Neuronal stem cell (in vitro differentiated cells): ENCODE measurements at regions not wholly inside any gene's neighbourhood (a gene's known extent, or its start where the extent isn't known, plus 50 kb on each side); places are given as distances from the start of the nearest gene placed in this dataset.

Experiments
- DNase-seq: peaks from one replicate; pipeline ENCODE4 v3.0.0-alpha.2; 2013; ENCODE audit warnings: low spot score
- H2AFZ ChIP-seq: one replicate; pipeline ENCODE4 v1.6.1; 2013; ENCODE audit warnings: mild to moderate bottlenecking, low read length, inconsistent platforms
- H2AK5ac ChIP-seq: 2 replicates; pipeline ENCODE4 v1.6.1; 2013; ENCODE audit warnings: low read depth, mild to moderate bottlenecking, inconsistent platforms, low read length, moderate library complexity, mixed read lengths
- H2BK120ac ChIP-seq: 2 replicates; pipeline ENCODE4 v1.6.1; 2013; ENCODE audit warnings: low read depth, mild to moderate bottlenecking, inconsistent platforms, low read length, moderate library complexity, mixed read lengths
- H2BK12ac ChIP-seq: one replicate; pipeline ENCODE4 v1.6.1; 2013; ENCODE audit warnings: low read length, inconsistent platforms
- H2BK15ac ChIP-seq: 2 replicates; pipeline ENCODE4 v1.6.1; 2013; ENCODE audit warnings: mild to moderate bottlenecking, low read length, inconsistent platforms, mixed read lengths
- H2BK5ac ChIP-seq: one replicate; pipeline ENCODE4 v1.6.1; 2013; ENCODE audit warnings: inconsistent platforms, mild to moderate bottlenecking, low read length, moderate library complexity
- H3K14ac ChIP-seq: one replicate; pipeline ENCODE4 v1.6.1; 2013; ENCODE audit warnings: low read length, inconsistent platforms
- H3K18ac ChIP-seq: 2 replicates; pipeline ENCODE4 v1.6.1; 2013; ENCODE audit warnings: low read length, inconsistent platforms
- H3K23ac ChIP-seq: 2 replicates; pipeline ENCODE4 v1.6.1; 2013; ENCODE audit warnings: low read depth, mild to moderate bottlenecking, mixed read lengths, low read length, inconsistent platforms; ENCODE audit not compliant: poor library complexity
- H3K27ac ChIP-seq: replicated peaks from 3 replicates; pipeline ENCODE4 v1.5.1; 2013; ENCODE audit warnings: low read length, inconsistent platforms
- H3K27me3 ChIP-seq, 3 experiments: 2 replicates each; pipeline ENCODE4 v1.6.1; 2013; ENCODE audit warnings: low read length in 3 of 3, mild to moderate bottlenecking in 2 of 3, inconsistent platforms in 1 of 3, low read depth in 1 of 3, mixed read lengths in 1 of 3, moderate library complexity in 1 of 3; ENCODE audit not compliant: control insufficient read depth in 3 of 3, insufficient read depth in 3 of 3
- H3K36me3 ChIP-seq, 2 donors: replicated peaks in 1 of 2; 2 replicates each; pipeline ENCODE4 v1.6.1; 2013; ENCODE audit warnings: low read length in 2 of 2; ENCODE audit not compliant: control insufficient read depth in 2 of 2, insufficient read depth in 2 of 2
- H3K4ac ChIP-seq: 2 replicates; pipeline ENCODE4 v1.6.1; 2013; ENCODE audit warnings: inconsistent platforms, mild to moderate bottlenecking, low read length, moderate library complexity
- H3K4me1 ChIP-seq, 2 donors: 1 replicate in 1 of 2; 2 replicates in 1 of 2; pipeline ENCODE4 v1.6.1; 2013; ENCODE audit warnings: low read length in 2 of 2, low read depth in 1 of 2; ENCODE audit not compliant: control insufficient read depth in 2 of 2, insufficient read depth in 1 of 2
- H3K4me2 ChIP-seq: one replicate; pipeline ENCODE4 v1.6.1; 2013; ENCODE audit warnings: mild to moderate bottlenecking, low read length, inconsistent platforms; ENCODE audit not compliant: insufficient read depth, poor library complexity, severe bottlenecking
- H3K4me3 ChIP-seq, 2 donors: 2 replicates each; pipeline ENCODE4 v1.5.1; 2013; ENCODE audit warnings: low read length in 2 of 2, mild to moderate bottlenecking in 2 of 2, inconsistent platforms in 1 of 2, moderate library complexity in 1 of 2
- H3K79me1 ChIP-seq: one replicate; pipeline ENCODE4 v1.6.1; 2013; ENCODE audit warnings: low read depth, mild to moderate bottlenecking, inconsistent platforms, low read length, moderate library complexity
- H3K9ac ChIP-seq: one replicate; pipeline ENCODE4 v1.6.1; 2013; ENCODE audit warnings: mild to moderate bottlenecking, low read depth, low read length, inconsistent platforms; ENCODE audit not compliant: poor library complexity
- H3K9me3 ChIP-seq, 2 donors: replicated peaks in 1 of 2; 2 replicates each; pipeline versions ENCODE3 to v1.6.1; 2013; ENCODE audit warnings: low read length in 2 of 2, mild to moderate bottlenecking in 2 of 2, inconsistent platforms in 1 of 2, low read depth in 1 of 2, mixed read lengths in 1 of 2, moderate library complexity in 1 of 2; ENCODE audit not compliant: control insufficient read depth in 2 of 2, insufficient read depth in 1 of 2
- H4K8ac ChIP-seq: one replicate; pipeline ENCODE4 v1.6.1; 2013; ENCODE audit warnings: low read depth, mild to moderate bottlenecking, inconsistent platforms, low read length, moderate library complexity
- H4K91ac ChIP-seq: one replicate; pipeline ENCODE4 v1.6.1; 2013; ENCODE audit warnings: low read length, low read depth, mild to moderate bottlenecking, inconsistent platforms; ENCODE audit not compliant: poor library complexity
- WGBS, 2 donors: extraction: QIAGEN DNeasy Blood & Tissue Kit; methylation state at CpG; one replicate each; pipeline ENCODE4 v1.1.7; 2013; ENCODE audit warnings: missing lambda C conversion rate in 2 of 2, mixed read lengths in 1 of 2; ENCODE audit not compliant: insufficient read length in 2 of 2, insufficient replicate concordance in 1 of 2; ENCODE audit errors: extremely low coverage in 2 of 2; 5-methylcytosine and 5-hydroxymethylcytosine counted together

GRCh38 chr1:194374649-194375048 lies 1188.2 kb upstream of the B3GALT2 start:
- DNase-seq: no peak
- no peak overlapping the region for H2BK12ac ChIP-seq
- H3K9me3 ChIP-seq: peaks cover 0 to 2% of the 10 kb centered on the region in 2 donors
- H3K27me3 ChIP-seq: no peaks in the 10 kb centered on the region
- H2BK15ac ChIP-seq: no peak overlapping the region
- no peak overlapping the region for H4K8ac ChIP-seq
- H3K27ac ChIP-seq: no peak overlapping the region
- H3K4ac ChIP-seq: no peak overlapping the region
- no peak overlapping the region for H2AK5ac ChIP-seq
- H3K36me3 ChIP-seq: no peaks in the 10 kb centered on the region
- H2BK5ac ChIP-seq: no peak overlapping the region
- H4K91ac ChIP-seq: no peak overlapping the region
- no CpG with 5 or more reads among the region's 6 CpGs for WGBS, 2 donors
- no peak overlapping the region for H3K23ac ChIP-seq
- no peak overlapping the region for H2BK120ac ChIP-seq
- H3K14ac ChIP-seq: no peak overlapping the region
- no peaks in the 10 kb centered on the region for H3K4me1 ChIP-seq
- H3K4me3 ChIP-seq: no peak overlapping the region
- H3K4me2 ChIP-seq: no peak overlapping the region
- H3K79me1 ChIP-seq: no peaks in the 10 kb centered on the region
- no peak overlapping the region for H3K9ac ChIP-seq
- H2AFZ ChIP-seq: no peak overlapping the region
- H3K18ac ChIP-seq: no peak overlapping the region

GRCh38 chr1:194372266-194372665 lies 1185.9 kb upstream of the B3GALT2 start:
- H3K27me3 ChIP-seq: no peaks in the 10 kb centered on the region
- no peak overlapping the region for H4K8ac ChIP-seq
- no peaks in the 10 kb centered on the region for H3K36me3 ChIP-seq
- H3K4me3 ChIP-seq: no peak overlapping the region
- H3K4me2 ChIP-seq: no peak overlapping the region
- no CpG with 5 or more reads among the region's 2 CpGs for WGBS, 2 donors
- no peaks in the 10 kb centered on the region for H3K4me1 ChIP-seq
- H3K9me3 ChIP-seq: peaks cover 0 to 3% of the 10 kb centered on the region in 2 donors
- H3K14ac ChIP-seq: no peak overlapping the region
- no peaks in the 10 kb centered on the region for H3K79me1 ChIP-seq
- no peak overlapping the region for H2AK5ac ChIP-seq
- H2BK12ac ChIP-seq: no peak overlapping the region
- no peak overlapping the region for H4K91ac ChIP-seq
- no peak overlapping the region for H2AFZ ChIP-seq
- no peak overlapping the region for H3K4ac ChIP-seq
- DNase-seq: no peak
- no peak overlapping the region for H3K23ac ChIP-seq
- H3K27ac ChIP-seq: no peak overlapping the region
- H2BK5ac ChIP-seq: no peak overlapping the region
- H2BK15ac ChIP-seq: no peak overlapping the region
- no peak overlapping the region for H2BK120ac ChIP-seq
- H3K9ac ChIP-seq: no peak overlapping the region
- H3K18ac ChIP-seq: no peak overlapping the region

DNA sequence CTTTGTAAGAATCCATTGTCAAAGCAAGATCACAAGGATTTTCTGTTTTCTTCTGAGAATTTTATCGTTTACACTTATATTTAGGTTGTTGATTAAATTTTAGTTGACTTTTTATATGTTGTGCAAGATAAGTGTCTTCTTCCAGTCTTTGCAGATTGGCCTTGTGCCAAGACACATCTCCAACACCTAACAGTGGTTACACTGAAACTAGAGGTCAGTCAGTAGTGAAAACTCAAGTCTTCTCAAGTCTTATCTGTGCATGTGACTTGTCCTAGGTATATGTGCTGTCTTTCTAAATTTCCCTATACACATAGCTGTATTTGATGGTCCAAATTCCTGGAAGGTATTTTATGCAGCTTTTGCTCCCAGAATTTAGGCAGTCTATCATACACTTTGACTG lies 1183.2 kb upstream of the B3GALT2 start:
- Histone ChIP-seq H3K36me3 (no peaks in the 10 kb centered on the region), H3K9me3 (peaks cover 0 to 3% of the 10 kb centered on the region in 2 donors), H3K4me3 (no peak overlapping the region), H3K4ac (no peak overlapping the region), H3K23ac (no peak overlapping the region), H2BK12ac (no peak overlapping the region), H3K18ac (no peak overlapping the region), H2AK5ac (no peak overlapping the region), H3K4me1 (no peaks in the 10 kb centered on the region), H3K4me2 (no peak overlapping the region), H2BK15ac (no peak overlapping the region), H4K8ac (no peak overlapping the region), H2AFZ (no peak overlapping the region), H3K79me1 (no peaks in the 10 kb centered on the region), H3K27ac (no peak overlapping the region), H3K27me3 (no peaks in the 10 kb centered on the region), H3K14ac (no peak overlapping the region), H2BK5ac (no peak overlapping the region), H2BK120ac (no peak overlapping the region), H3K9ac (no peak overlapping the region), H4K91ac (no peak overlapping the region)
- no peak for DNase-seq
- WGBS, 2 donors: no CpG with 5 or more reads among the region's 1 CpG

- Histone ChIP-seq H4K91ac (no peak overlapping the region), H3K4ac (no peak overlapping the region), H3K36me3 (no peaks in the 10 kb centered on the region), H3K4me2 (no peak overlapping the region), H2AFZ (no peak overlapping the region), H3K27me3 (no peaks in the 10 kb centered on the region), H3K27ac (no peak overlapping the region), H2AK5ac (no peak overlapping the region), H3K4me3 (no peak overlapping the region), H2BK120ac (no peak overlapping the region), H3K9ac (no peak overlapping the region), H4K8ac (no peak overlapping the region), H3K23ac (no peak overlapping the region), H3K9me3 (peaks cover 0 to 3% of the 10 kb centered on the region in 2 donors), H2BK12ac (no peak overlapping the region), H3K14ac (no peak overlapping the region), H3K79me1 (no peaks in the 10 kb centered on the region), H3K18ac (no peak overlapping the region), H3K4me1 (no peaks in the 10 kb centered on the region), H2BK5ac (no peak overlapping the region), H2BK15ac (no peak overlapping the region)
- no peak for DNase-seq
These were observed 1182.6 kb upstream of the B3GALT2 start for GRCh38 chr1:194369060-194369459.
